Colonic mucosa (tissue), 4 donors: ENCODE measurements at regions not wholly inside any gene's neighbourhood (a gene's known extent, or its start where the extent isn't known, plus 50 kb on each side); places are given as distances from the start of the nearest gene placed in this dataset.

Experiments
- DNase-seq: peaks from one replicate; pipeline ENCODE4 v3.0.0-alpha.2; 2020
- H3K27ac ChIP-seq: fragments of 200-600 bp; one replicate; pipeline ENCODE4 v1.8.0; 2021
- H3K27me3 ChIP-seq: fragments of 200-600 bp; one replicate; pipeline ENCODE4 v1.8.0; 2021
- H3K36me3 ChIP-seq: fragments of 200-600 bp; one replicate; pipeline ENCODE4 v1.8.0; 2021
- H3K4me1 ChIP-seq: fragments of 200-600 bp; one replicate; pipeline ENCODE4 v1.8.0; 2021; ENCODE audit warnings: mild to moderate bottlenecking
- H3K4me3 ChIP-seq: fragments of 200-600 bp; one replicate; pipeline ENCODE4 v1.8.0; 2021
- H3K9ac ChIP-seq, 2 donors: one replicate each; pipeline ENCODE4 v1.7.0; 2013; ENCODE audit warnings: control low read depth in 2 of 2, low read depth in 2 of 2, low read length in 2 of 2
- H3K9me3 ChIP-seq: fragments of 200-600 bp; one replicate; pipeline ENCODE4 v1.8.0; 2021
- CTCF ChIP-seq: fragments of 200-600 bp; IDR thresholded peaks from one replicate; pipeline ENCODE4 v1.8.0; 2022; ENCODE audit warnings: antibody characterized with exemption, mild to moderate bottlenecking
- intact Hi-C: fragments of 100-400 bp; cut with DNase I; formaldehyde crosslinking; loops from one replicate; pipeline ENCODE4 v1.14.1; 2022
- donor health status: healthy.
- donor health status: DM: no; HTN: no; CAD: no.
- donor health status: DM: no; HTN: no; CAD: no.

GRCh38 chr2:67320861-67321587 lies 76.1 kb upstream of the ETAA1 start:
- H3K9me3 ChIP-seq, result no peaks in the 10 kb centered on the region
- H3K9ac ChIP-seq, result no peak overlapping the region
- H3K27me3 ChIP-seq, result no peaks in the 10 kb centered on the region
- no peaks in the 10 kb centered on the region for H3K4me1 ChIP-seq
- no peak for TF ChIP-seq CTCF
- intact Hi-C loops, result no loop called here
- H3K36me3 ChIP-seq, result no peaks in the 10 kb centered on the region
- DNase-seq, result no peak
- H3K4me3 ChIP-seq, result no peak overlapping the region
- no peak overlapping the region for H3K27ac ChIP-seq

GRCh38 chr2:67321588-67321903 lies 75.6 kb upstream of the ETAA1 start:
- Histone ChIP-seq H3K9ac (no peak overlapping the region), H3K9me3 (no peaks in the 10 kb centered on the region), H3K36me3 (no peaks in the 10 kb centered on the region), H3K4me1 (no peaks in the 10 kb centered on the region), H3K4me3 (no peak overlapping the region), H3K27me3 (no peaks in the 10 kb centered on the region), H3K27ac (no peak overlapping the region)
- no peak for DNase-seq
- intact Hi-C loops, result no loop called here
- no peak for TF ChIP-seq CTCF

- Histone ChIP-seq H3K9ac (no peak overlapping the region), H3K9me3 (no peaks in the 10 kb centered on the region), H3K36me3 (no peaks in the 10 kb centered on the region), H3K4me1 (no peaks in the 10 kb centered on the region), H3K4me3 (no peak overlapping the region), H3K27me3 (no peaks in the 10 kb centered on the region), H3K27ac (no peak overlapping the region)
- DNase-seq, result peak; percentile 29
- intact Hi-C loops, result no loop called here
- no peak for TF ChIP-seq CTCF
Measured at GRCh38 chr2:67322353-67323001, 74.7 kb upstream of the ETAA1 start.

- Histone ChIP-seq H3K9ac (no peak overlapping the region), H3K27ac (no peak overlapping the region), H3K27me3 (no peaks in the 10 kb centered on the region), H3K4me1 (no peaks in the 10 kb centered on the region), H3K36me3 (no peaks in the 10 kb centered on the region), H3K4me3 (no peak overlapping the region), H3K9me3 (no peaks in the 10 kb centered on the region)
- intact Hi-C loops, result no loop called here
- no peak for DNase-seq
- no peak for TF ChIP-seq CTCF
Measured at GRCh38 chr2:67323209-67323991, 73.7 kb upstream of the ETAA1 start.

GRCh38 chr2:67329513-67329912 lies 67.6 kb upstream of the ETAA1 start:
- no peaks in the 10 kb centered on the region for H3K36me3 ChIP-seq
- DNase-seq, result no peak
- H3K9ac ChIP-seq, result no peak overlapping the region
- no peak overlapping the region for H3K27ac ChIP-seq
- H3K27me3 ChIP-seq, result no peaks in the 10 kb centered on the region
- intact Hi-C loops, result no loop called here
- no peak for TF ChIP-seq CTCF
- no peaks in the 10 kb centered on the region for H3K9me3 ChIP-seq
- H3K4me1 ChIP-seq, result no peaks in the 10 kb centered on the region
- H3K4me3 ChIP-seq, result no peak overlapping the region
